ENCODE measurements at regions not wholly inside any gene's neighbourhood (a gene's known extent, or its start where the extent isn't known, plus 50 kb on each side); places are given as distances from the start of the nearest gene placed in this dataset.
A peak's percentile ranks its signal among the peaks of the same experiment; 100 is the strongest.

- no peak overlapping the region for H3K27ac ChIP-seq
- H3K4me1 ChIP-seq (replicated peaks): no peaks in the 10 kb centered on the region
- intact Hi-C loops (cut with DNase I): loop anchor here (5.0 kb wide), 1 partner anchor 234 kb away; no protein-coding TSS in a partner anchor
- no peak overlapping the region for H3K4me3 ChIP-seq
- H3K27me3 ChIP-seq (replicated peaks; ENCODE audit: insufficient read depth): no peaks in the 10 kb centered on the region
- H3K9me3 ChIP-seq: no peaks in the 10 kb centered on the region
- TF ChIP-seq POLR2AphosphoS5 (IDR thresholded peaks at IDR 0.05) (peak; percentile 86), CTCF (IDR thresholded peaks at IDR 0.05) (no peak)
- H3K36me3 ChIP-seq: no peaks in the 10 kb centered on the region
- DNase-seq (ENCODE audit: low spot score): peak; percentile 74
- 9% methylated on average over 2 of the region's 2 CpGs for WGBS
These were observed 1151.9 kb upstream of the GOT2 start for GRCh38 chr16:59886021-59886420.

GRCh38 chr16:59881376-59881775 is 1147.3 kb upstream of the GOT2 start:
- no peak overlapping the region for H3K4me3 ChIP-seq
- DNase-seq (ENCODE audit: low spot score): no peak
- H3K4me1 ChIP-seq (replicated peaks): no peaks in the 10 kb centered on the region
- TF ChIP-seq CTCF (IDR thresholded peaks at IDR 0.05): no peak
- TF ChIP-seq POLR2A (IDR thresholded peaks at IDR 0.05): no peak
- no peak for TF ChIP-seq POLR2AphosphoS5 (IDR thresholded peaks at IDR 0.05)
- intact Hi-C loops (cut with DNase I): no loop called here
- no peaks in the 10 kb centered on the region for H3K9me3 ChIP-seq
- H3K27ac ChIP-seq: no peak overlapping the region
- WGBS: 72% methylated on average over 3 of the region's 3 CpGs
- H3K36me3 ChIP-seq: no peaks in the 10 kb centered on the region
- no peaks in the 10 kb centered on the region for H3K27me3 ChIP-seq (replicated peaks; ENCODE audit: insufficient read depth)

GRCh38 chr16:59880611-59881010 is 1146.5 kb upstream of the GOT2 start:
- TF ChIP-seq POLR2AphosphoS5 (IDR thresholded peaks at IDR 0.05) (peak; percentile 18), POLR2A (IDR thresholded peaks at IDR 0.05) (no peak)
- no peak overlapping the region for H3K27ac ChIP-seq
- no peaks in the 10 kb centered on the region for H3K9me3 ChIP-seq
- H3K27me3 ChIP-seq (replicated peaks; ENCODE audit: insufficient read depth): no peaks in the 10 kb centered on the region
- H3K36me3 ChIP-seq: no peaks in the 10 kb centered on the region
- 20% methylated on average over 1 of the region's 1 CpG for WGBS
- intact Hi-C loops (cut with DNase I): no loop called here
- no peaks in the 10 kb centered on the region for H3K4me1 ChIP-seq (replicated peaks)
- DNase-seq (ENCODE audit: low spot score): no peak
- H3K4me3 ChIP-seq: no peak overlapping the region

GRCh38 chr16:59878999-59879398 is 1144.9 kb upstream of the GOT2 start:
- Histone ChIP-seq H3K36me3 (no peaks in the 10 kb centered on the region), H3K4me3 (no peak overlapping the region), H3K9me3 (no peaks in the 10 kb centered on the region), H3K27ac (no peak overlapping the region), H3K27me3 (replicated peaks; ENCODE audit: insufficient read depth) (no peaks in the 10 kb centered on the region), H3K4me1 (replicated peaks) (no peaks in the 10 kb centered on the region)
- intact Hi-C loops (cut with DNase I): no loop called here
- WGBS: 90% methylated on average over 7 of the region's 7 CpGs
- TF ChIP-seq POLR2AphosphoS5 (IDR thresholded peaks at IDR 0.05) (no peak), POLR2A (IDR thresholded peaks at IDR 0.05) (no peak), CTCF (IDR thresholded peaks at IDR 0.05) (no peak)
- DNase-seq (ENCODE audit: low spot score): no peak

GRCh38 chr16:59878479-59878878 is 1144.4 kb upstream of the GOT2 start:
- 51% methylated on average over 3 of the region's 3 CpGs for WGBS
- H3K27me3 ChIP-seq (replicated peaks; ENCODE audit: insufficient read depth): no peaks in the 10 kb centered on the region

More at GRCh38 chr16:59878479-59878878, 1144.4 kb upstream of the GOT2 start:
- no peak overlapping the region for H3K27ac ChIP-seq
- H3K4me1 ChIP-seq (replicated peaks): no peaks in the 10 kb centered on the region
- intact Hi-C loops (cut with DNase I): no loop called here
- H3K9me3 ChIP-seq: no peaks in the 10 kb centered on the region
- TF ChIP-seq POLR2A (IDR thresholded peaks at IDR 0.05) (no peak), POLR2AphosphoS5 (IDR thresholded peaks at IDR 0.05) (no peak), CTCF (IDR thresholded peaks at IDR 0.05) (no peak)
- H3K36me3 ChIP-seq: no peaks in the 10 kb centered on the region
- no peak overlapping the region for H3K4me3 ChIP-seq
- DNase-seq (ENCODE audit: low spot score): no peak

Measured in prostate gland (tissue), 2 donors.